SU-DHL-6 (cell line): ENCODE measurements at regions not wholly inside any gene's neighbourhood (a gene's known extent, or its start where the extent isn't known, plus 50 kb on each side); places are given as distances from the start of the nearest gene placed in this dataset.

Experiments
- H2AFZ ChIP-seq: fragments of 200-600 bp; sonication (generic); 2 replicates; pipeline ENCODE4 v1.6.1; 2014; ENCODE audit warnings: low read depth, mild to moderate bottlenecking, moderate library complexity, mixed read lengths, antibody characterized with exemption, low read length; ENCODE audit not compliant: severe bottlenecking
- H3F3A ChIP-seq: fragments of 200-600 bp; shearing (Covaris generic); 2 replicates; pipeline ENCODE4 v1.6.0; 2016; ENCODE audit warnings: antibody characterized with exemption, mild to moderate bottlenecking; ENCODE audit not compliant: insufficient read depth
- H3K27ac ChIP-seq: fragments of 200-600 bp; sonication (generic); 2 replicates; pipeline ENCODE4 v1.5.1; 2016; ENCODE audit warnings: low read depth, mild to moderate bottlenecking, low read length, moderate library complexity, mixed read lengths
- H3K27me3 ChIP-seq: fragments of 200-600 bp; sonication (generic), shearing (Covaris generic); 2 replicates; pipeline ENCODE4 v1.6.0; 2014; ENCODE audit warnings: mild to moderate bottlenecking, low read length
- H3K36me3 ChIP-seq: fragments of 200-600 bp; sonication (generic); 2 replicates; pipeline ENCODE4 v1.6.1; 2014; ENCODE audit warnings: mild to moderate bottlenecking, low read length, mixed read lengths
- H3K4me2 ChIP-seq: fragments of 300-600, 200-600 bp; shearing (Covaris generic), sonication (generic); 2 replicates; pipeline ENCODE4 v1.6.0; 2014; ENCODE audit warnings: low read length, low read depth, mild to moderate bottlenecking; ENCODE audit not compliant: poor library complexity, severe bottlenecking
- H3K4me3 ChIP-seq: fragments of 200-600 bp; sonication (generic); 2 replicates; pipeline ENCODE4 v1.5.1; 2014; ENCODE audit warnings: antibody characterized with exemption, low read length, mild to moderate bottlenecking, mixed read lengths; ENCODE audit not compliant: insufficient read depth, poor library complexity, severe bottlenecking
- H3K79me2 ChIP-seq: fragments of 200-600 bp; sonication (generic); 2 replicates; pipeline ENCODE4 v1.6.1; 2014; ENCODE audit warnings: mild to moderate bottlenecking, low read length, moderate library complexity; ENCODE audit not compliant: insufficient read depth
- H3K9ac ChIP-seq: fragments of 200-600 bp; sonication (generic); 2 replicates; pipeline ENCODE4 v1.7.0; 2014; ENCODE audit warnings: mild to moderate bottlenecking, low read length
- H3K9me2 ChIP-seq: fragments of 200-600 bp; sonication (generic); replicated peaks from 2 replicates; pipeline ENCODE4 v1.6.1; 2014; ENCODE audit warnings: low read length; ENCODE audit not compliant: insufficient read depth
- H3K9me3 ChIP-seq: fragments of 200-600 bp; sonication (generic); 2 replicates; pipeline ENCODE4 v1.6.1; 2014; ENCODE audit warnings: low read length, mixed read lengths; ENCODE audit not compliant: insufficient read depth
- H4K20me1 ChIP-seq: fragments of 200-600 bp; sonication (generic); 2 replicates; pipeline ENCODE4 v1.6.1; 2014; ENCODE audit warnings: low read depth, mild to moderate bottlenecking, antibody characterized with exemption, low read length, moderate library complexity, mixed read lengths
- CTCF ChIP-seq: fragments of 200-600 bp; sonication (generic); IDR thresholded peaks from one replicate; pipeline ENCODE4 v1.5.1; 2017; ENCODE audit warnings: antibody characterized with exemption, mild to moderate bottlenecking, low read length, moderate library complexity; ENCODE audit not compliant: insufficient read depth, poor library complexity, severe bottlenecking
- EZH2phosphoT487 ChIP-seq: fragments of 200-600 bp; sonication (generic), shearing (Covaris generic); conservative IDR thresholded peaks from 2 replicates; pipeline ENCODE4 v1.6.1; 2018; ENCODE audit warnings: mild to moderate bottlenecking, antibody characterized with exemption, low read length, moderate library complexity, mixed read lengths

- Histone ChIP-seq H3K9me3 (no peaks in the 10 kb centered on the region), H3F3A (peaks cover under 1% of the 10 kb centered on the region; the same call in 1 of the 2 replicates), H4K20me1 (no peaks in the 10 kb centered on the region), H3K9me2 (no peaks in the 10 kb centered on the region), H3K9ac (no peak overlapping the region), H3K27me3 (no peaks in the 10 kb centered on the region), H3K27ac (no peak overlapping the region), H2AFZ (no peak overlapping the region), H3K36me3 (no peaks in the 10 kb centered on the region), H3K4me2 (no peak overlapping the region), H3K4me3 (no peak overlapping the region), H3K79me2 (no peaks in the 10 kb centered on the region)
- TF ChIP-seq CTCF = no peak
- TF ChIP-seq EZH2phosphoT487 = no peak
These were observed 1068.0 kb upstream of the ZEB2 start for GRCh38 chr2:145587922-145588321.

GRCh38 chr2:145584353-145584752, 1064.4 kb upstream of the ZEB2 start:
- no peaks in the 10 kb centered on the region for H3K9me2 ChIP-seq
- H3K9me3 ChIP-seq = no peaks in the 10 kb centered on the region
- H3K4me3 ChIP-seq = no peak overlapping the region
- no peaks in the 10 kb centered on the region for H3K36me3 ChIP-seq
- H3F3A ChIP-seq = no peaks in the 10 kb centered on the region
- no peak overlapping the region for H3K4me2 ChIP-seq
- no peaks in the 10 kb centered on the region for H3K27me3 ChIP-seq
- H2AFZ ChIP-seq = no peak overlapping the region
- no peak for TF ChIP-seq CTCF
- no peak for TF ChIP-seq EZH2phosphoT487
- no peaks in the 10 kb centered on the region for H4K20me1 ChIP-seq
- no peak overlapping the region for H3K9ac ChIP-seq
- H3K27ac ChIP-seq = no peak overlapping the region
- H3K79me2 ChIP-seq = no peaks in the 10 kb centered on the region

- H3K27ac ChIP-seq = no peak overlapping the region
- H3K9me2 ChIP-seq = no peaks in the 10 kb centered on the region
- no peak overlapping the region for H3K4me3 ChIP-seq
- H3K36me3 ChIP-seq = no peaks in the 10 kb centered on the region
- H4K20me1 ChIP-seq = no peaks in the 10 kb centered on the region
- H3K9me3 ChIP-seq = no peaks in the 10 kb centered on the region
- no peak overlapping the region for H2AFZ ChIP-seq
- no peaks in the 10 kb centered on the region for H3K27me3 ChIP-seq
- TF ChIP-seq EZH2phosphoT487 (no peak), CTCF (no peak)
- H3K4me2 ChIP-seq = no peak overlapping the region
- no peak overlapping the region for H3K9ac ChIP-seq
- H3K79me2 ChIP-seq = no peaks in the 10 kb centered on the region
- no peaks in the 10 kb centered on the region for H3F3A ChIP-seq
These were observed 1053.7 kb upstream of the ZEB2 start for GRCh38 chr2:145573608-145574007.

- H3K9me3 ChIP-seq = no peaks in the 10 kb centered on the region
- H3K4me2 ChIP-seq = no peak overlapping the region
- no peaks in the 10 kb centered on the region for H3F3A ChIP-seq
- no peaks in the 10 kb centered on the region for H3K27me3 ChIP-seq
- H3K4me3 ChIP-seq = no peak overlapping the region
- TF ChIP-seq CTCF (no peak), EZH2phosphoT487 (no peak)
- no peak overlapping the region for H3K9ac ChIP-seq
- H3K79me2 ChIP-seq = no peaks in the 10 kb centered on the region
- no peak overlapping the region for H3K27ac ChIP-seq
- H3K9me2 ChIP-seq = no peaks in the 10 kb centered on the region
- H2AFZ ChIP-seq = no peak overlapping the region
- no peaks in the 10 kb centered on the region for H3K36me3 ChIP-seq
- no peaks in the 10 kb centered on the region for H4K20me1 ChIP-seq
These were observed 1052.3 kb upstream of the ZEB2 start for GRCh38 chr2:145572238-145572637.
